ENCODE measurements at regions not wholly inside any gene's neighbourhood (a gene's known extent, or its start where the extent isn't known, plus 50 kb on each side); places are given as distances from the start of the nearest gene placed in this dataset.
"Not testable (repeated sequence)": the region's sequence is repeated elsewhere in the genome, so short reads cannot be mapped to it uniquely, and the experiment has no call there.

GRCh38 chr4:143819029-143819428, 86.3 kb downstream of the GYPE start:
- no peaks in the 10 kb centered on the region for H3K4me1 Mint-ChIP-seq (ENCODE audit: low read depth)
- no peaks in the 10 kb centered on the region for H3K27me3 Mint-ChIP-seq (ENCODE audit: low read depth)
- H3K9me3 Mint-ChIP-seq: no peaks in the 10 kb centered on the region
- ATAC-seq (replicated peaks in 1 of 2) (no peak), DNase-seq (no peak)
- no peak overlapping the region for H3K4me3 Mint-ChIP-seq
- no peaks in the 10 kb centered on the region for H3K36me3 Mint-ChIP-seq (ENCODE audit: insufficient read depth in 2 of 2)
- H3K27ac Mint-ChIP-seq: no peak overlapping the region

GRCh38 chr4:143817866-143818265, 87.5 kb downstream of the GYPE start:
- not testable (repeated sequence) for H3K9me3 Mint-ChIP-seq

GRCh38 chr4:143815375-143815774, 90.0 kb downstream of the GYPE start:
- H3K36me3 Mint-ChIP-seq (ENCODE audit: insufficient read depth in 2 of 2); H3K4me1 Mint-ChIP-seq (ENCODE audit: low read depth); H3K4me3 Mint-ChIP-seq; H3K27me3 Mint-ChIP-seq (ENCODE audit: low read depth); DNase-seq; H3K27ac Mint-ChIP-seq; ATAC-seq (replicated peaks in 1 of 2); H3K9me3 Mint-ChIP-seq: not testable (repeated sequence)

More at GRCh38 chr4:143817866-143818265, 87.5 kb downstream of the GYPE start:
- not testable (repeated sequence) for H3K27me3 Mint-ChIP-seq (ENCODE audit: low read depth); H3K27ac Mint-ChIP-seq; ATAC-seq (replicated peaks in 1 of 2); H3K4me3 Mint-ChIP-seq; DNase-seq; H3K4me1 Mint-ChIP-seq (ENCODE audit: low read depth); H3K36me3 Mint-ChIP-seq (ENCODE audit: insufficient read depth in 2 of 2)

GRCh38 chr4:143813431-143814154, 91.8 kb downstream of the GYPE start:
- H3K27me3 Mint-ChIP-seq (ENCODE audit: low read depth); H3K36me3 Mint-ChIP-seq (ENCODE audit: insufficient read depth in 2 of 2); H3K27ac Mint-ChIP-seq; H3K9me3 Mint-ChIP-seq; ATAC-seq (replicated peaks in 1 of 2); DNase-seq; H3K4me1 Mint-ChIP-seq (ENCODE audit: low read depth); H3K4me3 Mint-ChIP-seq: not testable (repeated sequence)

GRCh38 chr4:143791693-143792092, 91.2 kb upstream of the FREM3 start:
- H3K4me3 Mint-ChIP-seq; H3K27ac Mint-ChIP-seq; ATAC-seq (replicated peaks in 1 of 2); H3K36me3 Mint-ChIP-seq (ENCODE audit: insufficient read depth in 2 of 2); DNase-seq; H3K4me1 Mint-ChIP-seq (ENCODE audit: low read depth); H3K9me3 Mint-ChIP-seq; H3K27me3 Mint-ChIP-seq (ENCODE audit: low read depth): not testable (repeated sequence)

GRCh38 chr4:143790425-143790824, 90.0 kb upstream of the FREM3 start:
- DNase-seq; H3K4me3 Mint-ChIP-seq; H3K9me3 Mint-ChIP-seq; H3K27ac Mint-ChIP-seq; H3K27me3 Mint-ChIP-seq (ENCODE audit: low read depth); H3K4me1 Mint-ChIP-seq (ENCODE audit: low read depth); ATAC-seq (replicated peaks in 1 of 2); H3K36me3 Mint-ChIP-seq (ENCODE audit: insufficient read depth in 2 of 2): not testable (repeated sequence)

GRCh38 chr4:143789618-143790017, 89.1 kb upstream of the FREM3 start:
- not testable (repeated sequence) for H3K9me3 Mint-ChIP-seq; ATAC-seq (replicated peaks in 1 of 2); H3K36me3 Mint-ChIP-seq (ENCODE audit: insufficient read depth in 2 of 2); H3K4me3 Mint-ChIP-seq; DNase-seq; H3K27ac Mint-ChIP-seq; H3K4me1 Mint-ChIP-seq (ENCODE audit: low read depth); H3K27me3 Mint-ChIP-seq (ENCODE audit: low read depth)

GRCh38 chr4:143784567-143784966, 84.1 kb upstream of the FREM3 start:
- Mint-ChIP-seq H3K36me3 (ENCODE audit: insufficient read depth in 2 of 2) (peaks cover 1 to 2% of the 10 kb centered on the region in 2 donors), H3K4me1 (ENCODE audit: low read depth) (no peaks in the 10 kb centered on the region), H3K27ac (no peak overlapping the region), H3K27me3 (ENCODE audit: low read depth) (no peaks in the 10 kb centered on the region), H3K4me3 (no peak overlapping the region), H3K9me3 (peaks cover 9% of the 10 kb centered on the region in 2 donors)
- ATAC-seq (replicated peaks in 1 of 2) (no peak), DNase-seq (no peak)

GRCh38 chr4:143782521-143782920, 82.0 kb upstream of the FREM3 start:
- Mint-ChIP-seq H3K4me1 (ENCODE audit: low read depth) (no peaks in the 10 kb centered on the region), H3K36me3 (ENCODE audit: insufficient read depth in 2 of 2) (peaks cover 1 to 2% of the 10 kb centered on the region in 2 donors), H3K27ac (no peak overlapping the region), H3K4me3 (no peak overlapping the region), H3K9me3 (peaks cover 9% of the 10 kb centered on the region in 2 donors), H3K27me3 (ENCODE audit: low read depth) (no peaks in the 10 kb centered on the region)
- ATAC-seq (replicated peaks in 1 of 2) (no peak), DNase-seq (no peak)

- Mint-ChIP-seq H3K9me3 (no peaks in the 10 kb centered on the region), H3K36me3 (ENCODE audit: insufficient read depth in 2 of 2) (no peaks in the 10 kb centered on the region), H3K4me3 (no peak overlapping the region), H3K27me3 (ENCODE audit: low read depth) (no peaks in the 10 kb centered on the region), H3K27ac (no peak overlapping the region), H3K4me1 (ENCODE audit: low read depth) (no peaks in the 10 kb centered on the region)
- ATAC-seq (replicated peaks in 1 of 2) (peak; percentile 76 to 82), DNase-seq (peak; percentile 47 to 49)
Measured at GRCh38 chr4:143773998-143774895, 73.8 kb upstream of the FREM3 start.

GRCh38 chr4:143771269-143771668, 70.8 kb upstream of the FREM3 start:
- no peaks in the 10 kb centered on the region for H3K36me3 Mint-ChIP-seq (ENCODE audit: insufficient read depth in 2 of 2)
- H3K9me3 Mint-ChIP-seq: no peaks in the 10 kb centered on the region
- no peak overlapping the region for H3K27ac Mint-ChIP-seq
- no peaks in the 10 kb centered on the region for H3K27me3 Mint-ChIP-seq (ENCODE audit: low read depth)
- H3K4me3 Mint-ChIP-seq: no peak overlapping the region
- no peak for ATAC-seq (replicated peaks in 1 of 2)
- no peak for DNase-seq
- no peaks in the 10 kb centered on the region for H3K4me1 Mint-ChIP-seq (ENCODE audit: low read depth)

GRCh38 chr4:143768007-143768591, 67.6 kb upstream of the FREM3 start:
- ATAC-seq (replicated peaks in 1 of 2) (no peak), DNase-seq (no peak)
- no peaks in the 10 kb centered on the region for H3K4me1 Mint-ChIP-seq (ENCODE audit: low read depth)
- no peaks in the 10 kb centered on the region for H3K9me3 Mint-ChIP-seq
- H3K4me3 Mint-ChIP-seq: no peak overlapping the region
- no peaks in the 10 kb centered on the region for H3K27me3 Mint-ChIP-seq (ENCODE audit: low read depth)
- H3K27ac Mint-ChIP-seq: no peak overlapping the region
- H3K36me3 Mint-ChIP-seq (ENCODE audit: insufficient read depth in 2 of 2): no peaks in the 10 kb centered on the region

GRCh38 chr4:143763587-143763986, 63.1 kb upstream of the FREM3 start:
- H3K27ac Mint-ChIP-seq: no peak overlapping the region
- no peaks in the 10 kb centered on the region for H3K27me3 Mint-ChIP-seq (ENCODE audit: low read depth)
- H3K36me3 Mint-ChIP-seq (ENCODE audit: insufficient read depth in 2 of 2): no peaks in the 10 kb centered on the region
- DNase-seq (no peak), ATAC-seq (replicated peaks in 1 of 2) (no peak)
- H3K4me1 Mint-ChIP-seq (ENCODE audit: low read depth): no peaks in the 10 kb centered on the region
- H3K9me3 Mint-ChIP-seq: no peaks in the 10 kb centered on the region
- no peak overlapping the region for H3K4me3 Mint-ChIP-seq
